GM19372 (cell line): ENCODE measurements at regions not wholly inside any gene's neighbourhood (a gene's known extent, or its start where the extent isn't known, plus 50 kb on each side); places are given as distances from the start of the nearest gene placed in this dataset.
"Not testable (repeated sequence)": the region's sequence is repeated elsewhere in the genome, so short reads cannot be mapped to it uniquely, and the experiment has no call there.

ENCODE experiments used
- ATAC-seq: cut with Tn5 transposase; IDR thresholded peaks from one replicate; pipeline ENCODE4 v1.9.1; 2021; ENCODE audit warnings: mild to moderate bottlenecking, low read depth, moderate library complexity; ENCODE audit not compliant: unreplicated experiment

DNA sequence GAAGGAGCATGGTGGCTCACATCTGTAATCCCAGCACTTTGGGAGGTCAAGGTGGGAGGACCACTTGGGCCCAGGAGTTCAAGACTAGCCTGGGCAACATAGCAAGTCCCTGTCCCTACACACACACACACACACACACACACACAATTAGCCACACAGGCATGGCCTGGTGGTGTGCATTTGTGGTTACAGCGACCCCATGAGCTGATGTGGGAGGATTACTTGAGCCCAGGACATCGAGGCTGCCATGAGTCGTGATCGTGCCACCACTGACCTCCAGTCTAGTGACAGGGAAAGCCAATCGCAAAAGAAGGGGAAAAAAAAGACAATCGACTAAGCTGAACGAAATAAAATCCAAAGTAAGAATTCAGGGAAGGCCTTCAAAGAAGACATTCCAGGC is 67.9 kb downstream of the TBX3 start:
- ATAC-seq = no peak

DNA sequence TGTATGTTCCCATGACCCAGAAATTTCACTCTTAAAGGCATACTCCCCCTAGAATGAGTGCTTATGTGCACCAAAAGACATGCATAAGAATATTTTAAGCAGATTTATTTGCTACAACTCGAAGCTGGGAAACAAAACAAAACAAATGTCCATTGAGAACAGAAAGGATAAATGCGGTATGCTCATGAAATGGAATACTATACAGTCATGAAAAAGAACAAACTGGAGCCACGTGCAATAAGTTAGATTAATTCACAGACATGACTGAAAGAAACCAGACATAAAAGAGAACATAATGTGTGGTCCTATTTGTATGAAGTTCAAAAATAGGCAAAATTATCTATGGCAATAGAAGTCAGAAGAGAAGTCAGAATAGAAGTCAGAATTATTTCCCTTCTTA is 69.9 kb downstream of the TBX3 start:
- ATAC-seq = no peak

DNA sequence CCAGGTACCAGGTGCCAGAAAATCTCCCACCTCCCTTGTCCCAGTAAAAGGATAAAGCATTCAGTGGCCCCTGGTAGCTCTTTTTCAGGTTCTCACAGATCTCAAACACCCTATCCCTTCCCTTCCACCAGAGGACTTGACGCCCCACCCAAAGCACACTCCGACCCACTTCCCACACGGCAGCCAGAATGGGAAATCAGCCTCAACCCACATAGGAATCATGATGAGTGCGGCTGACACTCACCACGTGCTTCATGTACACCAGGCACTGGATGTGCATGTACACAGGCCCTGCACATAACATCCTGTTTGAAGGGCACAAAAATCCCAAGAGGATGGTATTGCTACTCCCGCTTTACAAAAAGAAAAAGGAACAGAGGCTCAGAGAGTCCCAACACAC is 71.9 kb downstream of the TBX3 start:
- no peak for ATAC-seq

DNA sequence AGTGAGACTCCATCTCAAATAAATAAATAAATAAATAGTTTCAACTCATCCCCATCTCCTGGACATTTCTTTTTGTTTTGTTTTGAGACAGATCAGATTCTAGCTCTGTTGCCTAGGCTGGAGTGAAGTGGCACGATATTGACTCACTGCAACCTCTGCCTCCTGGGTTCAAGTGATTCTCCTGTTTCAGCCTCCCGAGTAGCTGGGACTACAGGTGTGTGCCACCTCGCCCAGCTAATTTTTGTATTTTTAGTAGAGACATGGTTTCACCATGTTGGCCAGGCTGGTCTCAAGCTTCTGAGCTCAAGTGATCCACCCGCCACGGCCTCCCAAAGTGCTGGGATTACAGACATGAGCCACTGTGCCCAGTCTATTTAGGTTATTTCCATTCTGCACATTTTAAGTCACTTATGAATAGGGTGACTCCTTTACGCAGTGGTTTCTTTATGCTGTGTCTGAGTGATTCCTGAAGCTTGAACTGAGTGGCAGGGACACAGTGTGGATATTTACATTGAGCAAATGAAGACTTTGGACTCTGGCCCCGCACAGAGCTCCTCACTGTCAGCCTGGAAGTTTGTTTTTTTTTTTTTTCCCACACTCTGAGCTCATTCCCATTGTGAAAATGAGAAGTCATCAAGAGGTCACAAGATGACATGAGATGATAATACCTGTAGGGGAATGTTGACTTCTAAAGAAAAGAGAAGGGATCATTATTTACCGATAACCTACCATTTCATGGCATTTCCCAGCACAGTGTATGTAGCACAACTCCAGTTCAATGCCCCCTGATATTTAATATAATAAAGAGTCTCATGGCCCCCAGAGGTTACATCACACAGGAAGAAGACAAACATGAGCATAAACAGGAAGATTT is 72.6 kb downstream of the TBX3 start:
- ATAC-seq = no peak

- no peak for ATAC-seq
Observed at GRCh38 chr12:114608509-114608908, 75.5 kb downstream of the TBX3 start.

- ATAC-seq = no peak
Observed at GRCh38 chr12:114605918-114606317, 78.1 kb downstream of the TBX3 start.

DNA sequence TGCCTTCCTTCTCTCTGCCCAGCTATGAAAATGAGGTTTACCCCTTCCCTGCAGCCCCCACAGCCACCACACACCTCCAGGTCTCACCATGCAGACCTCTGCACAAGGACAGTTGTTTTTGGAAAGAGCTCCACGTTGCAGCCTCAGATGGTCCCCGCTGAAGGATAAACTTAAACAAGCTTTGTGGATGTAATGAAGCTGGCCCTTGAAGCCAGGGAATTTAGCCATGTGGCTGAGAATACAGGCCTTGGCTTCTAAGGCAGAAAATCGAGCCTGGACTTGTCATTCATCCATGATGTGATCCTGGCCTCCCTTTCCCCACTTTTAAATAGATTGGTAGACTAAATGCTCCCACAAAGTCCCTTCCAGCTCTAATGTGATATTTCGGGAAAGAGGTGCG is 79.4 kb downstream of the TBX3 start:
- no peak for ATAC-seq

GRCh38 chr12:114600584-114600983 is 83.4 kb downstream of the TBX3 start:
- ATAC-seq = not testable (repeated sequence)

DNA sequence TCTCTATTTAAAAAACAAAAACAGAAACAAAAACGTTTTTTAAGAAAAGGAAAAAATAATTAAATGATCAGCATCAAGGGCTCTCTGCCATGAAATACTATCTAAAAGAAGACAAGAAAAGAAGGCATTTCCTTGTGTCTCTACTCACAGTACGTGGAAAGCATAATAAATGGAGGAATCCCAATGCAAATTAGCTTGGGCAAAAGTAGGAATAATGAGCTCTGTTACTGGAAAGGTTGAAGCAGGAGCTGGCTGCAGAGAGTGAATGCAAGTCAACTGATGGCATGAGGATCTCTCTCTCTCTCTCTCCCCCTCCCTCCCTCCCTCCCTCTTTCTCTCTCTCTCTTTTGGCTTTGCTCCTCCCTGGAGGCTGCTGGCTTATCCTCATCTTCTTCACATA is 85.9 kb downstream of the TBX3 start:
- ATAC-seq = no peak

DNA sequence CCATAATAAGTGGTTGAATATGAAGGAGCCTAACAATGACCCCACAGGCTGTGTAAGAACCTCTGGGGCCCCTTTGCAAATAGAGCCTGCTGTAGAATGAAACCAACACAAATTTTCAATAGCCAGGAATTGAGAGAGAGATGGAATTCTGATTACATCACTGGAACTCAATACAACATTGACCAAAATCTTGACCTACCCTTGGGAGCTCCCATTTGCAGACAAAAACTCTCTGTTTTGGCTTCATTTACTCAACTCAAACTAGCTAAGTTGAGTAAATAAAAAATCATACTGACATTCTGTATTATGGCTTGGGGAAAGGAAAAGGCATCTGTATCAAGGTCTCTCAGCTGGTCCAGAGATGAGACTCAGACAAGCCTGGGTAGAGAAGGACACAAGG is 91.0 kb downstream of the TBX3 start:
- no peak for ATAC-seq

GRCh38 chr12:114588061-114588460 is 95.9 kb downstream of the TBX3 start:
- ATAC-seq = no peak

DNA sequence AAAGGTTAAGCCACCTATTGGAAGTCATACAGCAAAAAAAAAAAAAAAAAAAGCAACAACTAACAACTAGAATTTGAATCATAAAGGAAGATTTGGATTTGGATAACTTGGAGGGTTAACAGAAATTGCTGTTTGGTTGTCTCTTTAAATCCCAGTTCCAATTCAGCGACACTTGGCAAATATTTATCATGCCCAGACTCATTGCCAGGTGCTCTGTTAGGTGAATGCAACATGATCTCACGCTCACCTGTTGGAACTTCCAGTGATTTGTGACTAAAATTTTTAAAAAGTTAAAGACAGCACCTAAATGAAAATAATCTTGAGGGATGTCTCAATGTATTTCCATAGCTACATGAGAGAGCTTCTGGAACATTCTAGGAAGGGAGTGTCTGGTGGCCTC is 103.7 kb downstream of the TBX3 start:
- ATAC-seq = no peak

GRCh38 chr12:114579389-114579788 is 104.6 kb downstream of the TBX3 start:
- no peak for ATAC-seq

GRCh38 chr12:114562654-114563053 is 121.3 kb downstream of the TBX3 start:
- ATAC-seq = no peak

DNA sequence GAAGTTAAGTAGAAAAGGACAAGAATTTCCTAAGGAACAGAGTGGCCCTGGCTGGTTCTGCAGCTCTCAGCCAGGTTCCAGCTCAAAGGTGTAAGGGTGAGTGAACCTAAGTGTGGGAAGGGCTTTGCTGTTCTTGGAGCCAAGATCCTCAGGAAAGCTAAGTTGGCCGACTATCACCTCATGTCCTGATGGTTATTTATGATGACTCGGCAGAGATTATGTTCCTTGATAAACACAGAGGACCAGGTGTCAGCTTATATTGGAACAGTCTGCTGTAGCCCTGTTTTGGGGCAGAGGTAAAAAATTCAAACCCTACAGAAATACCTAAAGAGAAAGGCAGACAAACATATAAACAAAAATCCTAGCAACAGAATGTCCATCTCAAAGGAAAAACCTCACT is 128.5 kb downstream of the TBX3 start:
- ATAC-seq = no peak

DNA sequence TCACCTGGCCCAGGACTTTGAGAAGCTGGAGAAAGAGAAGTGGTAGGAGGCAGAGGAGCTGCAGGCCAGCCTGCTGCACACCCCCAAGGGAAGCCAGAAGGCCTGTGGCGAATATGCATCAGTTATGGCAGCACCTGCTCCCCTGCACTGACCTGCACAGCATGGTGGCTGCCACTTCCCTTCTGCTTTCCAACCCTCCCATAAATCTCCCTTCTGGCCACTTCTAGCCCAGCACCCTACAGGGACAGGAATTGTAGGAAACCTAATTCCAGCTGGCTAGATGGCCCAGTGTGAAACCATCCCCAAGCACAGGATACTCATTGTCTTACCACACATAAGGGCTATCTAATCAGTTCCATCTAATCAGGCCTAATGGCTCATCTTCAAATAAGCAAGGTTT is 136.3 kb downstream of the TBX3 start:
- ATAC-seq = no peak

DNA sequence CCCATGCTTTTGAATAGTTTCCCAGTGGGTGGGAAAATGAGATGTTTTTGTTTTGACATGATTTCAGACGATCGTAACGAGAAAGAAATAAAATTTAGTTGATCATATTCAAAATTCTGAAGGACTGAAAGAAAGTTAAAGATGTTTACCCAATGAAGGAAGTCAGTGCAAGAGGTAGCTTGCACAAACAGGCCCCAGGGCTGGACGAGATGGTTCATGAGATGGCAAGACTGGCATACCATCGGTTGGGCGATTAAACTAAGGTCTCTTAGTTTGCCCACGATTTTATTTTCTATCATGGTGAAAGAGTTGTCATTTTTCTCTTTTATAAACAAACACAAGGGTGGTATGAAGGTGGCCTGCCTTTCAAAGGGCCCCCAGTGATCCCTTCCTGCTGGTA is 124.5 kb upstream of the TBX5 start:
- ATAC-seq = no peak

DNA sequence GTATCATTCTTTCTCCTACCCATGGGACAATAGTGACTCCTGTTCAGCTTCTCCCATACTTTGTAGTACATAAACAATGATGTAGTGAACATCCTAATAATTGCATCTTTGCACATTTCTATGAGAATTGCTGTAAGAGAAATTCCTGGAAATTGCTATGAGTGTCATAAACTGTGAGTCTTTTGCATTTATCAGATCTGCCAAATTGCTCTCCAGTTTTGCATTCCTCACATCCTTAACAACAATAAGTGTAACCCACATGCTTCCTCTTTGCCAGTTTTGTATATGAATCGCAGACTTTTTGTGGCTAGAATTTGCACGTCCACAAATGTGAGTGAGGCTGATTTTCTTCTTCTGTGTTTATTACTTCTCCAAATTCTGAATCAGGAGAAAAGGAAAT is 124.0 kb upstream of the TBX5 start:
- no peak for ATAC-seq

DNA sequence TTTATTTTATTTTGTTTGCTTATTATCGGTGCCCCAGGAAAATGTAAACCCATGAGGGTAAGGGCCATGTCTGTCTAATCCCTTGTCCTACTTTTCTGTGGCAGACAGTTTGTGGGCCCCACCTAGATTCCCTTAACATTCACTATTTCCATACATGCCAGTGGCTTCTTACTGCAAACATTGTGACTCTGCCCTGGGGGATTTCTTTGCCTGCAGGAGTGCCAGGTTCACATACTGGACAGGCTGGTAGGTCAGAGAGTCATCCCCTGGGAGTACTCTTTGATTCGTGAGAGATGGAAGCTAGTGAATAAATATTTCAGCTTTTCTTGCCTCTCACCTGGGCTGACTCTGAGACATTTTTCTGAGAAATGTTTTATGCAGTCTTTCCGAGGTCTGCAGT is 122.8 kb upstream of the TBX5 start:
- no peak for ATAC-seq

- ATAC-seq = not testable (repeated sequence)
Observed at GRCh38 chr12:114521160-114521559, 115.2 kb upstream of the TBX5 start.

- no peak for ATAC-seq
Observed at GRCh38 chr12:114512351-114512750, 106.4 kb upstream of the TBX5 start.

DNA sequence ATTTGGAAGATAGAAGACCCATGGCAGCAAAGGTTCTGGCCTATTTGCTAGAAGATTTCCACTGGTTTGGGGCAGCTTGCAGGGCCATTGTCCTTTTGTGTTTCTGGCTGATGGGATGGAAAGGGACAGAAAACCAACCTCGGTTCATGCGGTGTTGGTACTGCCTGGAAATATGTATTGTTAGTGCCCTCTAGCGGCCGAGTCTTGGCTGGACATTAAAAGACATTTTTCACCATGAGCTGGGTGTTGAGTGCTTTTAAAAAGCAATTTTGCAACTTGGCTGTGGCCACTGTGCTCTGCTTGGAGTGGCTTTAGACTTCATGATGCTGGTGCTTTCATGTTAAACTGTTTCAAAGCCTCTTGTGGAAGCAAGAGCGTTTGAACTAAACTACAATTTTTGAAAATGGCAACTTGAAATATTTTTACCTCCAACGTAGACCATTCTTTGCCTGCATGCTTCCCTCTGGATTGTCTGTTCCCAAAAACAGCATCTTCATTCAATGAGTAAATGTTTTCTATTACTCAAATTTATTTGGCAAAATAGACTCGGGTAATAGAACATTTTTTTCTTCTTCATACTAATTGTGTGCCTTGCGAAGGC is 102.7 kb upstream of the TBX5 start:
- peak; percentile 82 for ATAC-seq
